DND-41 (cell line): ENCODE measurements at regions not wholly inside any gene's neighbourhood (a gene's known extent, or its start where the extent isn't known, plus 50 kb on each side); places are given as distances from the start of the nearest gene placed in this dataset.

Source experiments
- ATAC-seq: fragments of 200-7000 bp; cut with Tn5 transposase; 3 replicates; pipeline ENCODE4 v1.9.1; 2021; ENCODE audit warnings: low read depth; ENCODE audit not compliant: insufficient read depth
- DNase-seq: peaks from one replicate; pipeline ENCODE4 v3.0.0-alpha.2; 2020
- H2AFZ ChIP-seq: 2 replicates; pipeline ENCODE4 v1.6.0; 2012; ENCODE audit warnings: low read depth, low read length
- H3K27ac ChIP-seq: 2 replicates; pipeline ENCODE4 v1.5.1; 2012; ENCODE audit warnings: low read length, inconsistent platforms
- H3K27me3 ChIP-seq: fragments of 200-600 bp; sonication (generic); 2 replicates; pipeline ENCODE4 v1.6.0; 2012; ENCODE audit warnings: low read length, mild to moderate bottlenecking, inconsistent platforms; ENCODE audit not compliant: insufficient read depth, poor library complexity
- H3K36me3 ChIP-seq: 2 replicates; pipeline ENCODE4 v1.5.1; 2012; ENCODE audit warnings: low read length, inconsistent platforms; ENCODE audit not compliant: insufficient read depth
- H3K4me1 ChIP-seq: 2 replicates; pipeline ENCODE4 v1.5.1; 2012; ENCODE audit warnings: mild to moderate bottlenecking, low read length; ENCODE audit not compliant: insufficient read depth
- H3K4me2 ChIP-seq: 2 replicates; pipeline ENCODE4 v1.6.0; 2012; ENCODE audit warnings: mild to moderate bottlenecking, moderate library complexity, low read length, inconsistent platforms; ENCODE audit not compliant: insufficient read depth
- H3K4me3 ChIP-seq, 2 experiments: fragments of 200-600 bp in 1 of 2; shearing (Covaris generic) in 1 of 2; 2 replicates each; pipeline ENCODE4 v1.5.1; 2012 to 2016; ENCODE audit warnings: inconsistent platforms in 2 of 2, low read length in 2 of 2, mild to moderate bottlenecking in 2 of 2, low read depth in 1 of 2, moderate library complexity in 1 of 2
- H3K79me2 ChIP-seq: 2 replicates; pipeline ENCODE4 v1.6.0; 2012; ENCODE audit warnings: low read length, inconsistent platforms; ENCODE audit not compliant: insufficient read depth
- H3K9ac ChIP-seq: 2 replicates; pipeline ENCODE4 v1.6.0; 2012; ENCODE audit warnings: low read depth, mild to moderate bottlenecking, inconsistent platforms, low read length, moderate library complexity
- H3K9me3 ChIP-seq: 2 replicates; pipeline ENCODE4 v1.5.1; 2012; ENCODE audit warnings: low read length, moderate library complexity, mild to moderate bottlenecking, inconsistent platforms; ENCODE audit not compliant: insufficient read depth, severe bottlenecking
- H4K20me1 ChIP-seq: 2 replicates; pipeline ENCODE4 v1.6.0; 2012; ENCODE audit warnings: low read length; ENCODE audit not compliant: insufficient read depth
- EZH2 ChIP-seq: IDR thresholded peaks from 3 replicates; pipeline ENCODE4 v1.6.1; 2012; ENCODE audit warnings: borderline replicate concordance, low read depth, mild to moderate bottlenecking, moderate library complexity, low read length, inconsistent platforms; ENCODE audit not compliant: severe bottlenecking
- TF ChIP-seq, protein P1 (sequence below): IDR thresholded peaks from 2 replicates; pipeline ENCODE4 v1.5.1; 2012; ENCODE audit warnings: borderline replicate concordance, low read length, moderate library complexity, mild to moderate bottlenecking; ENCODE audit not compliant: poor library complexity, severe bottlenecking; ENCODE audit errors: extremely low read depth

DNA sequence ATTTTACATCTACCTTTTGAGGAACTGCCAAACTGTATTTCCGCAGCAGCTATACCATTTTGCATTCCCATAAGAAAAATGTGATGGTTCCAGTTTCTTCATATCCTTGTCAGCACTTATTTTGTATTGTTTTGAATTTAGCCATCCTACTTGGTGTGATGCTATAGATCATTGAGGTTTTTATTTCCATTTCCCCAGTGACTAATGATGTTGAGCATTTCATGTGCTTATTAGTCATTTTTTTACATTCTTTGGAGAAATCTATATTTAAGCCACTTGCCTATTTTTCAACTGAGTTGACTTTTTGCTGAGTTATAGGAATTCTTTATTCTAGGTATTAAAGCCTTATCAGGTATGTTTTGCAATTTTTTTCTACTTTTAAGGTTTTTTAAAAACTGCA, 347.6 kb upstream of the RARB start:
- Histone ChIP-seq H3K79me2 (no peaks in the 10 kb centered on the region), H4K20me1 (no peaks in the 10 kb centered on the region), H3K9me3 (no peaks in the 10 kb centered on the region), H3K4me2 (no peak overlapping the region), H3K27ac (no peak overlapping the region), H3K4me1 (no peaks in the 10 kb centered on the region), H3K27me3 (no peaks in the 10 kb centered on the region), H2AFZ (no peak overlapping the region), H3K9ac (no peak overlapping the region), H3K36me3 (no peaks in the 10 kb centered on the region), H3K4me3 (no peak overlapping the region)
- no peak for DNase-seq
- ATAC-seq, result no peak
- TF ChIP-seq, protein P1, sequence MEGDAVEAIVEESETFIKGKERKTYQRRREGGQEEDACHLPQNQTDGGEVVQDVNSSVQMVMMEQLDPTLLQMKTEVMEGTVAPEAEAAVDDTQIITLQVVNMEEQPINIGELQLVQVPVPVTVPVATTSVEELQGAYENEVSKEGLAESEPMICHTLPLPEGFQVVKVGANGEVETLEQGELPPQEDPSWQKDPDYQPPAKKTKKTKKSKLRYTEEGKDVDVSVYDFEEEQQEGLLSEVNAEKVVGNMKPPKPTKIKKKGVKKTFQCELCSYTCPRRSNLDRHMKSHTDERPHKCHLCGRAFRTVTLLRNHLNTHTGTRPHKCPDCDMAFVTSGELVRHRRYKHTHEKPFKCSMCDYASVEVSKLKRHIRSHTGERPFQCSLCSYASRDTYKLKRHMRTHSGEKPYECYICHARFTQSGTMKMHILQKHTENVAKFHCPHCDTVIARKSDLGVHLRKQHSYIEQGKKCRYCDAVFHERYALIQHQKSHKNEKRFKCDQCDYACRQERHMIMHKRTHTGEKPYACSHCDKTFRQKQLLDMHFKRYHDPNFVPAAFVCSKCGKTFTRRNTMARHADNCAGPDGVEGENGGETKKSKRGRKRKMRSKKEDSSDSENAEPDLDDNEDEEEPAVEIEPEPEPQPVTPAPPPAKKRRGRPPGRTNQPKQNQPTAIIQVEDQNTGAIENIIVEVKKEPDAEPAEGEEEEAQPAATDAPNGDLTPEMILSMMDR, result no peak

DNA sequence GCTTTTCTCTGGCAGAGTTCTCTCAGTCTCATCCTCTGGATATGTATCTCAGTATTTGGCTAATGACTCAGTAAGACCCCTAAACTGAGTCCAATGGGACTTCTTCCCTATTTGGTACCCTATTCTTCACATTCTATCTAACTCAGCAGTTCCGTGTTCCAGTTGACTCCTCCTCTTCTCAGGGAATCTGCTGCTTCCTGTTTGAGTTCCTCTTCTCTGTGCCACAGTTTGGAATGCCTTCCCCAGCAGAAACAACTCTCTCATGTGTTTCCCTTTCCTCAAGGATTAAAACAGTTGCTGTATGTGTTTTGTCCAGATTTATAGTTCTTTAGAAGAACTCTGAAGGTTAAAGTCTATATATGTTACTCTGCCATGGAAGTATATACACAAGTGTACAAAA, 344.0 kb upstream of the RARB start:
- no peaks in the 10 kb centered on the region for H3K36me3 ChIP-seq
- H3K4me2 ChIP-seq, result no peak overlapping the region
- no peak overlapping the region for H2AFZ ChIP-seq
- DNase-seq (no peak), ATAC-seq (no peak)
- H3K27me3 ChIP-seq, result no peaks in the 10 kb centered on the region
- H3K9ac ChIP-seq, result no peak overlapping the region
- no peaks in the 10 kb centered on the region for H4K20me1 ChIP-seq
- H3K4me1 ChIP-seq, result no peaks in the 10 kb centered on the region
- TF ChIP-seq, protein P1, result no peak
- TF ChIP-seq EZH2, result no peak
- H3K27ac ChIP-seq, result no peak overlapping the region
- H3K79me2 ChIP-seq, result no peaks in the 10 kb centered on the region
- no peak overlapping the region for H3K4me3 ChIP-seq
- no peaks in the 10 kb centered on the region for H3K9me3 ChIP-seq

DNA sequence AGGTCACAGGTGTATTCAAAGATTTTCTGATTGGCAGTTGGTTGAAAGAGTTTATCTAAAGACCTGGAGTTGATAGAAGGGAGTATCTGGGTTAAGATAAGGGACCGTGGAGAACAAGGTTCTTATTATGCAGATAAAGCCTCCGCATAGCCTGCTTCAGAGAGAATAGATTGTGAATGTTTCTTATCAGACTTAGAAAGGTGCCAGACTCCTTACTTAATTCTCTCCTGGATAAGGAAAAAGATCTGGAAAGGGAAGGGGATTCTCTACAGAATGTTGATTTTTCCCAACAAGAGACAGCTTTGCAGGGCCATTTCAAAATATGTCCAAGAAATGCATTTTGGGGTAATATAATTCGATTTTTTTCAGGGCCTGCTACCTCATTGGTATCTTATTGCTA, 341.3 kb upstream of the RARB start:
- no peak overlapping the region for H2AFZ ChIP-seq
- H4K20me1 ChIP-seq, result no peaks in the 10 kb centered on the region
- ATAC-seq (no peak), DNase-seq (no peak)
- H3K27ac ChIP-seq, result no peak overlapping the region
- TF ChIP-seq EZH2, result no peak
- TF ChIP-seq, protein P1, result no peak
- no peak overlapping the region for H3K4me2 ChIP-seq
- H3K9me3 ChIP-seq, result no peaks in the 10 kb centered on the region
- no peaks in the 10 kb centered on the region for H3K36me3 ChIP-seq
- H3K9ac ChIP-seq, result no peak overlapping the region
- H3K4me1 ChIP-seq, result no peaks in the 10 kb centered on the region
- H3K4me3 ChIP-seq, result no peak overlapping the region
- H3K79me2 ChIP-seq, result no peaks in the 10 kb centered on the region
- no peaks in the 10 kb centered on the region for H3K27me3 ChIP-seq

DNA sequence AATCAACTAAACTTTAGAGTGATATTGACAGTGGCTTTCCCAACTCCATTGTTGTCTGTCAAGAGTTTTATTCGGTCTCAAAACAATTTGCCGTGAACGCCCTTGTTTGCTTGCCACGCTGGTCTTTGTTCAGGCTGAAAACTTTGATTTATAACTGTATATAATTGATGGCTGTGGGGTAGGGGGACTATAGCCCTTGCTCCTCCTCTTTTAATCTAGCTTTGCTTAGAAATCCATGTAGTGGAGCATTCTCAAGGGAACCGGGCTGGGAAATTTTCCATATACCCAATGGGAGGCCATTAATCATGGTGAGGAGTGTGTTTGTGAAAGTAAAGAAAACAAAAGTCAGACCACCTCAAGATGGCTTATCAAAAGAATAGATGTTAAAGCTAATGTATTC, 339.8 kb upstream of the RARB start:
- no peaks in the 10 kb centered on the region for H3K79me2 ChIP-seq
- H3K4me3 ChIP-seq, result no peak overlapping the region
- TF ChIP-seq, protein P1, result no peak
- no peaks in the 10 kb centered on the region for H4K20me1 ChIP-seq
- no peak overlapping the region for H3K27ac ChIP-seq
- ATAC-seq (no peak), DNase-seq (no peak)
- no peaks in the 10 kb centered on the region for H3K4me1 ChIP-seq
- no peak overlapping the region for H3K9ac ChIP-seq
- no peaks in the 10 kb centered on the region for H3K36me3 ChIP-seq
- no peak overlapping the region for H3K4me2 ChIP-seq
- no peaks in the 10 kb centered on the region for H3K9me3 ChIP-seq
- no peaks in the 10 kb centered on the region for H3K27me3 ChIP-seq
- H2AFZ ChIP-seq, result no peak overlapping the region
